Testis (tissue), 2 donors: ENCODE measurements at regions not wholly inside any gene's neighbourhood (a gene's known extent, or its start where the extent isn't known, plus 50 kb on each side); places are given as distances from the start of the nearest gene placed in this dataset.

Experiments used
- POLR2A ChIP-seq: fragments of 450-650 bp; IDR thresholded peaks from one replicate; pipeline ENCODE4 v1.6.1; 2017; ENCODE audit warnings: antibody characterized with exemption, mild to moderate bottlenecking, moderate library complexity
- TF ChIP-seq, protein P1 (sequence below), 3 experiments: fragments of 450-650 bp in 2 of 3; fragments of 200-600 bp in 1 of 3; sonication (generic) in 1 of 3; IDR thresholded peaks; one replicate each; pipeline ENCODE4 v1.5.1; 2016 to 2019; ENCODE audit warnings: antibody characterized with exemption in 3 of 3, mild to moderate bottlenecking in 2 of 3, moderate library complexity in 1 of 3

- TF ChIP-seq, protein P1, sequence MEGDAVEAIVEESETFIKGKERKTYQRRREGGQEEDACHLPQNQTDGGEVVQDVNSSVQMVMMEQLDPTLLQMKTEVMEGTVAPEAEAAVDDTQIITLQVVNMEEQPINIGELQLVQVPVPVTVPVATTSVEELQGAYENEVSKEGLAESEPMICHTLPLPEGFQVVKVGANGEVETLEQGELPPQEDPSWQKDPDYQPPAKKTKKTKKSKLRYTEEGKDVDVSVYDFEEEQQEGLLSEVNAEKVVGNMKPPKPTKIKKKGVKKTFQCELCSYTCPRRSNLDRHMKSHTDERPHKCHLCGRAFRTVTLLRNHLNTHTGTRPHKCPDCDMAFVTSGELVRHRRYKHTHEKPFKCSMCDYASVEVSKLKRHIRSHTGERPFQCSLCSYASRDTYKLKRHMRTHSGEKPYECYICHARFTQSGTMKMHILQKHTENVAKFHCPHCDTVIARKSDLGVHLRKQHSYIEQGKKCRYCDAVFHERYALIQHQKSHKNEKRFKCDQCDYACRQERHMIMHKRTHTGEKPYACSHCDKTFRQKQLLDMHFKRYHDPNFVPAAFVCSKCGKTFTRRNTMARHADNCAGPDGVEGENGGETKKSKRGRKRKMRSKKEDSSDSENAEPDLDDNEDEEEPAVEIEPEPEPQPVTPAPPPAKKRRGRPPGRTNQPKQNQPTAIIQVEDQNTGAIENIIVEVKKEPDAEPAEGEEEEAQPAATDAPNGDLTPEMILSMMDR (IDR thresholded peaks at IDR 0.05) = no peak
- no peak for TF ChIP-seq POLR2A
Measured at GRCh38 chr4:42339935-42340406, 57.3 kb upstream of the SHISA3 start.
